HCT116 (cell line): ENCODE measurements at regions not wholly inside any gene's neighbourhood (a gene's known extent, or its start where the extent isn't known, plus 50 kb on each side); places are given as distances from the start of the nearest gene placed in this dataset.

Source experiments
- EZH2phosphoT487 ChIP-seq: fragments of 200-600 bp; IDR thresholded peaks from 2 replicates; pipeline ENCODE4 v1.6.1; 2018; ENCODE audit warnings: antibody characterized with exemption, borderline replicate concordance
- TF ChIP-seq, protein P1 (sequence below), 3 experiments: fragments of 200-600 bp in 1 of 3; sonication (generic) in 1 of 3; IDR thresholded peaks in 2 of 3; conservative IDR thresholded peaks in 1 of 3; 2 replicates each; pipeline ENCODE4 v1.5.1; 2012 to 2017; ENCODE audit warnings: low read depth in 2 of 3, low read length in 2 of 3, antibody characterized with exemption in 1 of 3, borderline replicate concordance in 1 of 3, control low read depth in 1 of 3, mild to moderate bottlenecking in 1 of 3, mixed read lengths in 1 of 3, mixed run types in 1 of 3, moderate library complexity in 1 of 3; ENCODE audit not compliant: insufficient read depth in 1 of 3

DNA sequence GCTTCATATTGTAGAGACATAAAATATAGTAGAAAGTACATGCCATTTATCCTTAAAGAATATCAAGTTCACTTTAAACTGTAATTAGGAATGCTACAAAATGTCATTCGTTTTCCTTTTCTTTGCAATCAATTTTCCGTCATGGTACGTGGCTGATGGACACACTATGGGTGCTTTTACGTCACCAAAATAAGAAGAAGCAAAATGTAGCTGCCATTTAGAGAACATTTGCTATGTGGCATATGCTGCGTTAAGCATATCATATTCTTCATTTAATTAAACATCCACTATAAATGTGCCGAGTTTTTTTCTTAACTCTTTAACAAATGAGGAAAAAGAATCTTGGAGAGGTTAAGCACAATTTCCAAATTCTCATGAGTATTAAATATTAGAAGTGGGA is 1358.5 kb upstream of the NXPH2 start:
- TF ChIP-seq EZH2phosphoT487 = no peak
- TF ChIP-seq, protein P1, sequence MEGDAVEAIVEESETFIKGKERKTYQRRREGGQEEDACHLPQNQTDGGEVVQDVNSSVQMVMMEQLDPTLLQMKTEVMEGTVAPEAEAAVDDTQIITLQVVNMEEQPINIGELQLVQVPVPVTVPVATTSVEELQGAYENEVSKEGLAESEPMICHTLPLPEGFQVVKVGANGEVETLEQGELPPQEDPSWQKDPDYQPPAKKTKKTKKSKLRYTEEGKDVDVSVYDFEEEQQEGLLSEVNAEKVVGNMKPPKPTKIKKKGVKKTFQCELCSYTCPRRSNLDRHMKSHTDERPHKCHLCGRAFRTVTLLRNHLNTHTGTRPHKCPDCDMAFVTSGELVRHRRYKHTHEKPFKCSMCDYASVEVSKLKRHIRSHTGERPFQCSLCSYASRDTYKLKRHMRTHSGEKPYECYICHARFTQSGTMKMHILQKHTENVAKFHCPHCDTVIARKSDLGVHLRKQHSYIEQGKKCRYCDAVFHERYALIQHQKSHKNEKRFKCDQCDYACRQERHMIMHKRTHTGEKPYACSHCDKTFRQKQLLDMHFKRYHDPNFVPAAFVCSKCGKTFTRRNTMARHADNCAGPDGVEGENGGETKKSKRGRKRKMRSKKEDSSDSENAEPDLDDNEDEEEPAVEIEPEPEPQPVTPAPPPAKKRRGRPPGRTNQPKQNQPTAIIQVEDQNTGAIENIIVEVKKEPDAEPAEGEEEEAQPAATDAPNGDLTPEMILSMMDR (IDR thresholded peaks at IDR 0.05 in 2 of 3, conservative IDR thresholded peaks at IDR 0.05 in 1 of 3; ENCODE audit: borderline replicate concordance in 1 of 3, insufficient read depth in 1 of 3, low read depth in 2 of 3, low read length in 2 of 3) = no peak
